Inflammatory macrophage treated with lipopolysaccharide for 1 hour (primary cell): ENCODE measurements at regions not wholly inside any gene's neighbourhood (a gene's known extent, or its start where the extent isn't known, plus 50 kb on each side); places are given as distances from the start of the nearest gene placed in this dataset.

Experiments used
- DNase-seq, 2 donors: peaks; one replicate each; pipeline ENCODE4 v3.0.0-alpha.2; 2020 to 2022

- no peak for DNase-seq
These were observed 433.9 kb downstream of the KCNJ2 start for GRCh38 chr17:70603226-70603625.

- DNase-seq, result no peak
These were observed 435.5 kb downstream of the KCNJ2 start for GRCh38 chr17:70604854-70605253.

GRCh38 chr17:70606086-70606485 is 436.8 kb downstream of the KCNJ2 start:
- DNase-seq, result no peak

GRCh38 chr17:70608193-70608592 is 438.9 kb downstream of the KCNJ2 start:
- no peak for DNase-seq

GRCh38 chr17:70608957-70609356 is 439.6 kb downstream of the KCNJ2 start:
- DNase-seq, result no peak

- DNase-seq, result no peak
These were observed 440.2 kb downstream of the KCNJ2 start for GRCh38 chr17:70609566-70609965.

GRCh38 chr17:70610161-70610560 is 440.8 kb downstream of the KCNJ2 start:
- DNase-seq, result no peak

- DNase-seq, result no peak
These were observed 444.3 kb downstream of the KCNJ2 start for GRCh38 chr17:70613681-70614080.

- DNase-seq, result no peak
These were observed 446.5 kb downstream of the KCNJ2 start for GRCh38 chr17:70615831-70616230.

- no peak for DNase-seq
These were observed 449.3 kb downstream of the KCNJ2 start for GRCh38 chr17:70618641-70619040.

- DNase-seq, result no peak
These were observed 452.2 kb downstream of the KCNJ2 start for GRCh38 chr17:70621566-70621965.

- DNase-seq, result peak; percentile 32 to 44
These were observed 453.3 kb downstream of the KCNJ2 start for GRCh38 chr17:70622368-70623260.

GRCh38 chr17:70624211-70624610 is 454.9 kb downstream of the KCNJ2 start:
- peak; percentile 16 to 47 for DNase-seq

- DNase-seq, result peak; percentile 13 to 47
These were observed 460.6 kb downstream of the KCNJ2 start for GRCh38 chr17:70629902-70630301.

GRCh38 chr17:70636517-70637133 is 467.3 kb downstream of the KCNJ2 start:
- DNase-seq, result peak; percentile 28 to 74

- DNase-seq, result no peak
These were observed 472.7 kb downstream of the KCNJ2 start for GRCh38 chr17:70642059-70642458.

- no peak for DNase-seq
These were observed 474.8 kb downstream of the KCNJ2 start for GRCh38 chr17:70644096-70644495.

GRCh38 chr17:70646673-70647072 is 477.3 kb downstream of the KCNJ2 start:
- DNase-seq, result no peak

- no peak for DNase-seq
These were observed 478.8 kb downstream of the KCNJ2 start for GRCh38 chr17:70648166-70648565.

GRCh38 chr17:70653850-70654249 is 484.5 kb downstream of the KCNJ2 start:
- no peak for DNase-seq

GRCh38 chr17:70654706-70655105 is 485.4 kb downstream of the KCNJ2 start:
- no peak for DNase-seq

- no peak for DNase-seq
These were observed 486.0 kb downstream of the KCNJ2 start for GRCh38 chr17:70655176-70655958.

GRCh38 chr17:70658317-70658716 is 489.0 kb downstream of the KCNJ2 start:
- DNase-seq, result no peak

GRCh38 chr17:70658840-70659239 is 489.5 kb downstream of the KCNJ2 start:
- no peak for DNase-seq
